ENCODE measurements at regions not wholly inside any gene's neighbourhood (a gene's known extent, or its start where the extent isn't known, plus 50 kb on each side); places are given as distances from the start of the nearest gene placed in this dataset.

- no peak for TF ChIP-seq ZC3H10 (CRISPR knock-in tag; IDR thresholded peaks at IDR 0.05)
- TF ChIP-seq ZFP30 (CRISPR knock-in tag; IDR thresholded peaks at IDR 0.05): no peak
- TF ChIP-seq TCF4 (CRISPR knock-in tag; IDR thresholded peaks at IDR 0.05; ENCODE audit: borderline replicate concordance): no peak
- no peak for TF ChIP-seq ZNF565 (CRISPR knock-in tag; conservative IDR thresholded peaks at IDR 0.05; ENCODE audit: low read depth)
- TF ChIP-seq RARB (CRISPR knock-in tag; IDR thresholded peaks at IDR 0.05): no peak
- TF ChIP-seq, protein P1, sequence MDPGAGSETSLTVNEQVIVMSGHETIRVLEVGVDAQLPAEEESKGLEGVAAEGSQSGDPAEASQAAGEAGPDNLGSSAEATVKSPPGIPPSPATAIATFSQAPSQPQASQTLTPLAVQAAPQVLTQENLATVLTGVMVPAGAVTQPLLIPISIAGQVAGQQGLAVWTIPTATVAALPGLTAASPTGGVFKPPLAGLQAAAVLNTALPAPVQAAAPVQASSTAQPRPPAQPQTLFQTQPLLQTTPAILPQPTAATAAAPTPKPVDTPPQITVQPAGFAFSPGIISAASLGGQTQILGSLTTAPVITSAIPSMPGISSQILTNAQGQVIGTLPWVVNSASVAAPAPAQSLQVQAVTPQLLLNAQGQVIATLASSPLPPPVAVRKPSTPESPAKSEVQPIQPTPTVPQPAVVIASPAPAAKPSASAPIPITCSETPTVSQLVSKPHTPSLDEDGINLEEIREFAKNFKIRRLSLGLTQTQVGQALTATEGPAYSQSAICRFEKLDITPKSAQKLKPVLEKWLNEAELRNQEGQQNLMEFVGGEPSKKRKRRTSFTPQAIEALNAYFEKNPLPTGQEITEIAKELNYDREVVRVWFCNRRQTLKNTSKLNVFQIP (CRISPR knock-in tag; IDR thresholded peaks at IDR 0.05; ENCODE audit: borderline replicate concordance, low read depth): no peak
- TF ChIP-seq, protein P2, sequence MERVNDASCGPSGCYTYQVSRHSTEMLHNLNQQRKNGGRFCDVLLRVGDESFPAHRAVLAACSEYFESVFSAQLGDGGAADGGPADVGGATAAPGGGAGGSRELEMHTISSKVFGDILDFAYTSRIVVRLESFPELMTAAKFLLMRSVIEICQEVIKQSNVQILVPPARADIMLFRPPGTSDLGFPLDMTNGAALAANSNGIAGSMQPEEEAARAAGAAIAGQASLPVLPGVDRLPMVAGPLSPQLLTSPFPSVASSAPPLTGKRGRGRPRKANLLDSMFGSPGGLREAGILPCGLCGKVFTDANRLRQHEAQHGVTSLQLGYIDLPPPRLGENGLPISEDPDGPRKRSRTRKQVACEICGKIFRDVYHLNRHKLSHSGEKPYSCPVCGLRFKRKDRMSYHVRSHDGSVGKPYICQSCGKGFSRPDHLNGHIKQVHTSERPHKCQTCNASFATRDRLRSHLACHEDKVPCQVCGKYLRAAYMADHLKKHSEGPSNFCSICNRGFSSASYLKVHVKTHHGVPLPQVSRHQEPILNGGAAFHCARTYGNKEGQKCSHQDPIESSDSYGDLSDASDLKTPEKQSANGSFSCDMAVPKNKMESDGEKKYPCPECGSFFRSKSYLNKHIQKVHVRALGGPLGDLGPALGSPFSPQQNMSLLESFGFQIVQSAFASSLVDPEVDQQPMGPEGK (CRISPR knock-in tag; IDR thresholded peaks at IDR 0.05; ENCODE audit: borderline replicate concordance): no peak
- no peak for TF ChIP-seq ZFP3 (CRISPR knock-in tag; IDR thresholded peaks at IDR 0.05)
- TF ChIP-seq GLIS3 (CRISPR knock-in tag; IDR thresholded peaks at IDR 0.05): no peak
- TF ChIP-seq ZNF70 (CRISPR knock-in tag; IDR thresholded peaks at IDR 0.05): no peak
- TF ChIP-seq, protein P3, sequence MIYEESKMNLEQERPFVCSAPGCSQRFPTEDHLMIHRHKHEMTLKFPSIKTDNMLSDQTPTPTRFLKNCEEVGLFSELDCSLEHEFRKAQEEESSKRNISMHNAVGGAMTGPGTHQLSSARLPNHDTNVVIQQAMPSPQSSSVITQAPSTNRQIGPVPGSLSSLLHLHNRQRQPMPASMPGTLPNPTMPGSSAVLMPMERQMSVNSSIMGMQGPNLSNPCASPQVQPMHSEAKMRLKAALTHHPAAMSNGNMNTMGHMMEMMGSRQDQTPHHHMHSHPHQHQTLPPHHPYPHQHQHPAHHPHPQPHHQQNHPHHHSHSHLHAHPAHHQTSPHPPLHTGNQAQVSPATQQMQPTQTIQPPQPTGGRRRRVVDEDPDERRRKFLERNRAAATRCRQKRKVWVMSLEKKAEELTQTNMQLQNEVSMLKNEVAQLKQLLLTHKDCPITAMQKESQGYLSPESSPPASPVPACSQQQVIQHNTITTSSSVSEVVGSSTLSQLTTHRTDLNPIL (CRISPR knock-in tag; IDR thresholded peaks at IDR 0.05; ENCODE audit: low read depth): no peak
- no peak for TF ChIP-seq BACH2 (CRISPR knock-in tag; IDR thresholded peaks at IDR 0.05; ENCODE audit: borderline replicate concordance)
- no peak for TF ChIP-seq ISL1 (CRISPR knock-in tag; IDR thresholded peaks at IDR 0.05)
- TF ChIP-seq ESRRG (CRISPR knock-in tag; IDR thresholded peaks at IDR 0.05): no peak
Measured at GRCh38 chr6:137547186-137547585, 53.0 kb upstream of the OLIG3 start.
